NCI-H2081 (cell line): ENCODE measurements at regions not wholly inside any gene's neighbourhood (a gene's known extent, or its start where the extent isn't known, plus 50 kb on each side); places are given as distances from the start of the nearest gene placed in this dataset.
"Not testable (repeated sequence)": the region's sequence is repeated elsewhere in the genome, so short reads cannot be mapped to it uniquely, and the experiment has no call there.

Experiments
- DNase-seq, 2 experiments: peaks; one replicate each; lab custom pipeline; 2025; lab: John Stamatoyannopoulos, UW

DNA sequence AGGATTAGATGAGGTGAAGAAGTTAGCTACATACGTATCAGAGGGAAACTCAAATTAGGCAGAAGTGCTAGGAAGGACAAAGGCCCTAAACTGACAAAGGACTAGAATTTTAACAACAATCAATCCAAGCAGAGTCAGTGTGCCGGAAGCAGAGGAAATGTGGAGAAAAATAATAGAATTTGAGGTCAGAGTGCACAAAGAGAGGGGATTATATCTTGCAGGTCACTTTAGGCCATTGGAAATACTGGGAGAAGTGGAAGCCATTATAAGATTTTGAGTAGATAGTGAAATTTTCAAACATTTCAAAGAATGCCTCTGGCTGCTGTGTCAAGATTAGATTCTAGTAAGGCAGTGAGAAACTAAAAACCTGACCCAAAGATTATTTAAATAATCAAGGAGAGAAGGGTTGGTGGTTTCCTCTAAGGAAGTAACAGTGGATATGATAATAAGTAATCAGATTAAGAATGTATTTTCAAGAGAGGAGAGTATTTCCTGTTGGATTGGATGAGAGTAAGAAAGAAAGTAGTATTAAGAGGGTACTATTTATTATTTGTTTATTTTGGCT, 889.2 kb upstream of the NCAM2 start:
- DNase-seq: no peak

DNA sequence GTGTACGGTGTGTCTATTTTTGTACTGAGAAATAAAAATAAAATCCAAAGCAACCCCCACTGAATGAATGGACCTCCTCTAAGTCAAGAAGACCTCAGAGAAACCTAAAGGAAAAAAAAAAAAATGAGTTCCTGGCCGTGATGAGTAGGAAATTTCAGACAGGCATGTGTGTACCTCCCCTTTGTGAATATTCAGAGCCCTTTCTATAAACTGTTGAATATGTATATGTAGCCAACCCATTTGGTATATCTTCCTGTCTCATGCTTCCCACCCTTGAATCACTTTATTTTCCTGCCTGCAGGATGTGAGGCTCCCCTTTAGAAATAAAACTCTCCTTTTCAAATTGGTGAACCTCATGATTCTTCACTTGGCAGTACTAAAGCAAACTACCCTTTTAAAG, 887.8 kb upstream of the NCAM2 start:
- no peak for DNase-seq

GRCh38 chr21:20151741-20152140, 846.5 kb upstream of the NCAM2 start:
- DNase-seq: no peak

DNA sequence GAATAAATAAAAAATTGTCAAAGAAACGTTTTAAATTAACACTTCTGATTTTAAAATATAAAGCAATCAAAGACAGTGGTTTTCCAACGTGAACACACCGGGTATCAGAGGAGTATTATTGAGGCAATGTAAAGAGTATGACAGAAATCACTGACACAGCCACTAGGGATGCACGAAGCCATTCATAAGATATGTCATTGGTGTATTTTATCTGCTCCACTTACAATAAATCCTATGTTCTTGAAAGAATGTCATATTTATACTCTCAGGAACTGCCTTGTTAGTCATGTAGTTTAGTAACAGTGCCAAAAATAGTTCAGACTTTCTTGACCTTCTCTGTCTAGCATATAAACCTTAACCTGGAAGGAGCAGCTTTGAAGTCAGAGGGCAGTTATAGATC, 835.0 kb upstream of the NCAM2 start:
- no peak for DNase-seq

DNA sequence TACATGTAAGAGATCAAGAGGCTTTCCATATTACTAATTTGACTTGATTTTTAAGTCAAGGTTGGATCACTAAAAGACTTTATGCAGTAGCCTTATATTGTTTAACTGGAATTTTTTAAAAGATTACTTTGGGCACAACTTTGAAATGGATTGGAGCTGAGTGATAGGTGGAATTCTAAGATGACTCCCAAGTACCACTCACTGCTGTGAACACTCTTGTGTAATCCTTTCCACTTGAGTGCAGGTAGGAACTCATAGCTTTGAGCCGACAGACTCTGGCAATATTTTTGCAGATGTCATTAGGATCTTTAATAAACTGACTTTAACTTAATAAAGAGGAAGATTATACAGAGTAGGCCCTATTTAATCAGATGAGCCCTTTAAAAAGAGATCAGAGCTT, 831.1 kb upstream of the NCAM2 start:
- no peak for DNase-seq

DNA sequence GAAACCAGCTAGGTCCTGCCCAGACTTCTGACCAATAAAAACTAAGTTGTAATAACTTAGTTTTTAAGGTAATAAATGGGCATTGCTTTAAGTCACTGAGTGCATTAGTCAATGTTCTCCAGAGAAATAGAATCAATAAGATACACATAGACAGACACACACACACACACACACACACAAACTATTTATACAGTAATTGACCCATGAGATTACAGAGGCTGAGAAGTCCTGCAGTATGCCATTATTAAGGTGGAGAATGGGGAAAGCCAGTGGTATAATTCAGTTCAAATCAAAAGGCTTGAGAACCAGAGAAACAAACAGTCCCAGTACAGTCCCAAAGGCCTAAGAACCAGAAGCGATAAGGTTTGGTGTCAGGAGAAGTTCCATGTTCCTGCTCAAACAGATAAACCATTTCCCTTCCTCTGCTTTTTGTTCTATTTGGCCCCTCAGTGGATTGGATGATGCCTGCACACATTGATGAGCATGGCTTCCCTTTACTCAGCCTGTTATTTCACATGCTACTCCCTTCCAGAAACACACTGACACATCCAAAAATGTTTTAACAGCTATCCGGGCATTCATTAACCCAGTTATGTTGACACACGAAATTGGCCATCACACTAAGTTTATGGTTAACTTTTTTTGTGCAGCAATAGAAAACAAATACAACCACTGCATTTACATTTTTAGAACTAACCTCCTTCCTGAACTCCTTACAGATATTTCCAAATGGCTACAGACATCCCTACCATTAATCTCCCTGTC, 828.2 kb upstream of the NCAM2 start:
- DNase-seq: no peak

GRCh38 chr21:20186186-20186585, 812.0 kb upstream of the NCAM2 start:
- no peak for DNase-seq

GRCh38 chr21:20187028-20187427, 811.2 kb upstream of the NCAM2 start:
- no peak for DNase-seq

- not testable (repeated sequence) for DNase-seq
Observed at GRCh38 chr21:20201323-20201722, 796.9 kb upstream of the NCAM2 start.

GRCh38 chr21:20207335-20207734, 790.9 kb upstream of the NCAM2 start:
- no peak for DNase-seq

DNA sequence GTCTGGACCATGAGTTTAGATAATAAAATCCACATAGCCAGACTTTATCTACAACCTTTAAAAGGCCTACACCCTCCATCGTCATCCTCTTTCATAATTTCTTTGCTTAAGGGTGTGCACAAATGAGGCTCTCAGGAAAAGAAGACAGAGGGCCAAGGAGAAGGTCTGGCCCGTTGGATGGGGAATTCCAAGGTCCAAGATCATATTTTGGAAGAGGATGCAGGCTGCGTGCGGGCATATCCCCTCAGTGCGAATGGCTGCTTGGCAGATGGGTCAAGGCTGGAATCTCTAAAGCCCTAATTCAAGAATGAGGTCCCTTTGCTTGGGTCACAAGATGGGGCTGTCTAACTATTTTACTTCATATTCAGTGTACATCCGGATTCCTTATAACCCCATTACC, 782.2 kb upstream of the NCAM2 start:
- DNase-seq: no peak

- no peak for DNase-seq
Observed at GRCh38 chr21:20220586-20220985, 777.6 kb upstream of the NCAM2 start.

DNA sequence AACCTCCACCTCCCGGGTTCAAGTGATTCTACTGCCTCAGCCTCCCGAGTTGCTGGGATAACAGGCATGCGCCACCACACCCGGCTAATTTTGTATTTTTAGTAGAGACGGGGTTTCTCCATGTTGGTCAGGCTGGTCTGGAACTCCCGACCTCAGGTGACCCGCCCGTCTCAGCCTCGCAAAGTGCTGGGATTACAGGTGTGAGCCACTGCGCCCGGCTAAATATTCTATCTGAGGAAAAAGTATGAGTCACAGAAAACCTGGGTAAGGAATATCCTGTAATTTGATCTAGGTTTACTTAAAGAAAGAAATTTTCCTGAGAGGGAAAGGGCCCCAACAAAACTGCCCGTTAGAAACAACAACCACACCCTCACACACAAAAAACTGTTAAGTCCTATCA, 776.2 kb upstream of the NCAM2 start:
- not testable (repeated sequence) for DNase-seq

- not testable (repeated sequence) for DNase-seq
Observed at GRCh38 chr21:20236649-20237048, 761.6 kb upstream of the NCAM2 start.

- DNase-seq: no peak
Observed at GRCh38 chr21:20249401-20249800, 748.8 kb upstream of the NCAM2 start.

DNA sequence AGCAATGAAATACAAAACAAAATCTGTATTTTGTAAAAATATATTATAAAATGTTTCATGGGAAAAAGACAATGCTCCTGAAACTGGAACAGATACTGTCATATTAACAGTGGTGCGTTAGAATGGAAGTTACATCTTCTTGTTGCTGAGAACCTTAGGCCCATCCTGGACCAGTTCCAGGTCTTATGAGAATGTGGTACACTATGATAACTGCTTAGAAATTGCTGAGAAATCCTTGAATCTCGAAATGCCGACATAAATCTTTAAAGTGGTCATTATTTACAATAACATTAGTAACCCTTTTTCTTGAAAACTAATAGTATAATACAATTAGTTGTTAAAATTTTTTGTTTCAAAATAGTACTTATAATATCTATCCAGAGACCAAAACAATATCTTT, 747.9 kb upstream of the NCAM2 start:
- no peak for DNase-seq

DNA sequence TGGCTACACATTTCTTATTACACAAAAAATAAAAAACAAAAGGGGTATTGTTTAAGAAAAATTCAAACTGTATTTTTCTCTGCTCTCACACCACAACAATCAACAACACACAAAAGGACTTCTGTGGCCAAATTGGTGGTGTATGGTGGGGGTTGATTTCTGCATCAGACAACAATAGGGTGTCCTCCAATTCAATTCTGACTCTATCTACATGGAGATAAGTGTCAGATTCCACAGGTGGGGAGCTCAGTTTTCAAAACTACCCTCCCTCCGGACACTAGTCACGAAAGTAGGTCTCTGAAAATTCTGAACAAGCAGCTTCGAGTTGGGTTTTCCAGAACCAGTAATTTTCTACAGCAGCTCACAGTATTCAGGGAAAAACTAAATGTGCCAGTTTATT, 744.9 kb upstream of the NCAM2 start:
- DNase-seq: no peak

GRCh38 chr21:20254964-20255363, 743.2 kb upstream of the NCAM2 start:
- no peak for DNase-seq

DNA sequence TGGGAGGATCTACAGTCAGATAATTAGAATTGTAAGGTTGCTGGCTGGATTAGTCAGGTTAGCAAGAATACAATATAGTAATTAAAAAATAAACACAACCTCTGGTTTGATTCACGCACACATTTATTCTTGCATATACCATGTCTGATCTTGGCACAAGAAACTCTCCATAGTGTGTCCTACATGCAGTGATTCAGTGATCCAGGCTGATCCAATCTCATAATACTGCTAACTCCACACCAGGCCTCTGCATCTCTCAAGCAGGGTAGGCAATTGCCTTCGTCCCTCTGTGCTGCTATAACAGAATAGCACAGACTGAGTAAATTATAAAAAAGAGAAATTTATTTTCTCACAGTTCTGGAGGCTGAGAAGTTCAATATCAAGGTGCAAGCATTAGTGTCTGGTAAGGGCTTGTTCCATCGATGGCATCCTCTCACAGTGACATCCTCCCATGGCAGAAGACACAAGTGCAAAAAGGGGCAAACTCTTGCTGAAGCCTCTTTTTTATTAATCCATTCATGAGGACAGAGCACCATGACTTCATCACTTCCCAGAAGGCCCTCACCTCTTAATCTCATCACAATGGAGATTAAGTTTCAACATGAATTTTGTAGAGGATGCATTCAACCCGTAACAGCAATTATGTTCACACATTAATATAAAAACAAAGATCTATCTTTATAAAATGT, 741.0 kb upstream of the NCAM2 start:
- DNase-seq: no peak

DNA sequence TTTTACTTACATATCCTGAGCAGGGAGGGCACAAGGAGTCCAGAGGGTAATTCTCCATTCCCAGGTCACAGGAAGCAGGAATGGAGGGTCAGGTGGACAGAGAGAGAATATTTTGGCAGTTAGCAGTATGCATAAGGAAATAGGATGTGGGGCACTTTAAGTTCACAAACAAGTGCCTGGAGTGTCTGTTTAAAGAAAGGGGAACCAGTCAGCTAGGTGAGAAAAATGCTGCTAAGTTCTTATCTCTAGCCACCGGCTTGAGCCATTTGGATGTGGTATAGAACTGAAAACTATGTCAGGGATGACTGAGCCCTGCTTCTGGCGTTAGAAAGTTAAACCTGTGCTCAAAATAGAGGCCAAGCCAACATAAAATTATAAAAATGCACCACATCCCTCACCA, 739.7 kb upstream of the NCAM2 start:
- DNase-seq: no peak

GRCh38 chr21:20259031-20259867, 739.0 kb upstream of the NCAM2 start:
- no peak for DNase-seq

GRCh38 chr21:20260124-20260523, 738.1 kb upstream of the NCAM2 start:
- no peak for DNase-seq

GRCh38 chr21:20261364-20261763, 736.8 kb upstream of the NCAM2 start:
- no peak for DNase-seq
